ENCODE measurements at regions not wholly inside any gene's neighbourhood (a gene's known extent, or its start where the extent isn't known, plus 50 kb on each side); places are given as distances from the start of the nearest gene placed in this dataset.

DNA sequence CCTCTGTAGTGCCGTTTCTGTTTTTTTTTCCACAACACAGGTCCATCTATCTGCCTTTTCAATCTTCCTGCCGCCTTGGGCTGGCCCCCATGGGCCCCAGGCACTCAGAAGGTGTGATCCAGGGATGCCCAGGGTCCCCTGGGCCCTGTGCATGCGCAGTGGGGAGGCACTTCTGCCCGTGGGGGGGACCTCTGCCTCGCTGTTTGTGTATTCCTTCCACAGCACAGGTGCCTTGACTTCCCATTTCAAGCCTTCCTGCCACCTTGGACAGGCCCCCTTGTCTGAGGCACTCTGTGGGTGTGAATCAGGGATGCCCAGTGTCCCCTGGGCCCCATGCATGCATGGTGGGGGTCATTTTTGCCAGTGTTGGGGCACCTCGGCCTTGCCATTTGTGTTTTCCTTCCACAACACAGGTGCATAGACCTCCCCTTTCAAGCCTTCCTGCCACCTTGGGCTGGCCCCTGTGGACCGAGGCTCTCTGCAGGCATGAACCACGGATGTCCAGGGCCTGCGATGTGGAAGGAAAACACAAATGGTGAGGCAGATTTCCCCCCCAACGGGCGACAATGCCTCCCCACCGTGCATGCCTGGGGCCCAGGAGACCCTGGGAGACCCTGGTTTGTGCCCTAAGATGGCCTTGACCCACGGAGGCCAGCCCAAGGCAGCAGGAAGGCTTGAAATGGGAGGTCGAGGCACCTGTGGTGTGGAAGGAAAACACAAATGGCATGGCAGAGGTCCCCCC lies 366.5 kb downstream of the ALG10 start:
- no peaks in the 10 kb centered on the region for H3K9me3 ChIP-seq (ENCODE audit: insufficient read depth, low read length)
- H3K9ac ChIP-seq (ENCODE audit: insufficient read length, low read depth): no peak overlapping the region
- no peak overlapping the region for H3K4me3 ChIP-seq (ENCODE audit: insufficient read length, low read depth)
- peaks cover 3% of the 10 kb centered on the region for H3K27me3 ChIP-seq (ENCODE audit: insufficient read depth, insufficient read length)
- TF ChIP-seq YY1 (IDR thresholded peaks at IDR 0.05; ENCODE audit: insufficient read depth, insufficient read length): no peak
- no peak for TF ChIP-seq ZNF274 (IDR thresholded peaks at IDR 0.05; ENCODE audit: low read depth, low read length)
- no peak for TF ChIP-seq SUZ12 (IDR thresholded peaks at IDR 0.05; ENCODE audit: extremely low read depth, insufficient read depth, insufficient read length)
- no peaks in the 10 kb centered on the region for H3K4me1 ChIP-seq (ENCODE audit: insufficient read depth, insufficient read length)
- no peaks in the 10 kb centered on the region for H3K36me3 ChIP-seq (ENCODE audit: insufficient read depth, insufficient read length, low read length)
- no peak for DNase-seq (ENCODE audit: low read depth, low spot score)

DNA sequence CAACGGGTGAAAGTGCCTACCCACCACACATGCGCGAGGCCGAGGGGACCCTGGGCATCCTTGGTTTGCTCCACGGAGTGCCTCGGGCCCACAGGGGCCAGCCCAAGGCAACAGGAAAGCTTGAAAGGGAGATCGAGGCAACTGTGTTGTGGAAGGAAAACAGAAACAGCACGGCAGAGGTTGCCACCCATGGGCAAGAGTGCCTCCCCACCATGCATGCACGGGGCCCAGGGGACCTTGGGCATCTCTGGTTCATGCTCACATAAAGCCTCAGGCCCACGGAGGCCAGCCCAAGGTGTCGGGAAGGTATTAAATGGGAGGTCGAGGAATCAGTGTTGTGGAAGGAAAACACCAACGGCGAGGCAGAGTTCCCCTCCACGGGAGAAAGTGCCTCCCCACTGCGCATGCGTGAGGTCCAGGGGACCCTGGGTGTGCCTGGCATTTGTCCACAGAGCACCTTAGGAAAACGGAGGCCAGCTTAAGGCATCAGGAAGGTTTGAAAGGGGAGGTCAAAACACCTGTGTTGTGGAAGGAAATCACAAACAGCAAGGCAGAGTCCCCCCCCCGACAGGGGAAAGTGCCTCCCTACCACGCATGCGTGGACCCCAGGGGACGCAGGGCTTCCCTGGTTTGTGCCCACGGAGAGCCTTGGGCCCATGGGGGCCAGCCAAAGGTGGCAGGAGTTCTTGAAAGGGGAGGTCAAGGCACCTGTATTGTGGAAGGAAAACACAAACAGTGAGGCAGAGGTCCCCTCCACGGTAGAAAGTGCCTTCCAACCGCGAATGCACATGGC lies 367.3 kb downstream of the ALG10 start:
- Histone ChIP-seq H3K9ac (ENCODE audit: insufficient read length, low read depth) (no peak overlapping the region), H3K27me3 (ENCODE audit: insufficient read depth, insufficient read length) (peaks cover 5% of the 10 kb centered on the region), H3K4me1 (ENCODE audit: insufficient read depth, insufficient read length) (no peaks in the 10 kb centered on the region), H3K4me3 (ENCODE audit: insufficient read length, low read depth) (no peak overlapping the region), H3K9me3 (ENCODE audit: insufficient read depth, low read length) (no peaks in the 10 kb centered on the region), H3K36me3 (ENCODE audit: insufficient read depth, insufficient read length, low read length) (no peaks in the 10 kb centered on the region)
- DNase-seq (ENCODE audit: low read depth, low spot score): no peak
- TF ChIP-seq ZNF274 (IDR thresholded peaks at IDR 0.05; ENCODE audit: low read depth, low read length) (no peak), YY1 (IDR thresholded peaks at IDR 0.05; ENCODE audit: insufficient read depth, insufficient read length) (no peak), SUZ12 (IDR thresholded peaks at IDR 0.05; ENCODE audit: extremely low read depth, insufficient read depth, insufficient read length) (no peak)

DNA sequence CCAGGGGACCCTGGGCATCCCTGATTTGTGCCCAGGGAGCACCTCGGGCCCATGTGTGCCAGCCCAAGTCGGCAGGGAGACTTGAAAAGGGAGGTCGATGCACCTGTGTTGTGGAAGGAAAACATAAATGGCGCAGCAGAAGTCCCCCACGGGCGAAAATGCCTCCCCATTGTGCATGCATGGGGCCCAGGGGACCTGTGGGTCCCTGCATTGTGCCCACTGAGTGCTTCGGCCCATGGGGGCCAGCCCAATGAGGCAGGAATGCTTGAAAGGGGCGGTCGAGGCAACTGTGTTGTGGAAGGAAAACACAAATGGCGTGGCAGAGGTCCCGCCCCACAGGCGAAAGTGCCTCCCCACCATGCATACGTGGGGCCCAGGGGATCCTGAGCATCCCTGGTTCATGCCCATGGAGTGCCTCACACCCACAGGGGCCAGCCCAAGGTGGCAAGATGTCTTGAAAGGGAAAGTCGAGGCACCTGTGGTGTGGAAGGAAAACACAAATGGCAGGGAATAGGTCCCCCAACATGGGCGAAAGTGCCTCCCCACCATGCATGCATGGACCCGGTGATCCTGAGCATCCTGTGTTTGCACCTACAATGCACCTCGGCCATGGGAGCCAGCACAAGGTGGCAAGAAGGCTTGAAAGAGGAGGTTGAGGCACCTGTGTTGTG lies 368.0 kb downstream of the ALG10 start:
- H3K9me3 ChIP-seq (ENCODE audit: insufficient read depth, low read length): no peaks in the 10 kb centered on the region
- no peak for TF ChIP-seq ZNF274 (IDR thresholded peaks at IDR 0.05; ENCODE audit: low read depth, low read length)

DNA sequence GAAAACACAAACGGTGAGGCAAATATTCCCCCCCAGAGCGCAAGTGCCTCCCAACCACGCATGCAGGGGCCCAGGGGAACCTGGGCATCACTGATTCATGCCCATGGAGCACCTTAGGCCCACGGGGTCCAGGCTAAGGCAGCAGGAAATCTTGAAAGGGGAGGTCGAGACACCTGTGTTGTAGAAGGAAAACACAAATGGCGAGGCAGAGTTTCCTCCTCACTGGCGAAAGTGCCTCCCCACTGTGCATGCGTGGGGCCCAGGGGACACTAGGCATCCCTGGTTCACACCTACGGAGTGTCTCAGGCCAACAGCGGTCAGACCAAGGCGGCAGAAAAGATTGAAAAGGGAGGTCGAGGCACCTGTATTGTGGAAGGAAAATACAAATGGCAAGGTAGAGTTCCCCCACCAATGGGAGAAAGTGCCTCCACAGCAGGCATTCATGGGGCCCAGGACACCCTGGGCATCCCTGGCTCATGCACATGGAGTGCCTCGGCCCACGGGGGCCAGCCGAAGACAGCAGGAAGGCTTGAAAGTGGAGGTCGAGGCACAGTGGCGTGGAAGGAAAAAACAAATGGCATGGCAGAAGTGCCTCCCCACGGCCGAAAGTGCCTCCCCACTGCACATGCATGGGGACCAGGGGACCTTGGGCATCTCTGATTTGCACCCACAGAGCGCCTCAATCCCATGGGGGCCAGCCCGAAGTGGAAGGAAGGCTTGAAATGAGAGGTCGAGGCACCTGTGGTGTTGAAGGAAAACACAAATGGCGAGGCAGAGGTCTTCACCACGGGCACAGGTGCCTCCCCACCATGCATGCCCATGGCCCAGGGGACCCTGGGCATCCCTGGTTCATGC lies 368.8 kb downstream of the ALG10 start:
- Histone ChIP-seq H3K9me3 (ENCODE audit: insufficient read depth, low read length) (no peaks in the 10 kb centered on the region), H3K4me3 (ENCODE audit: insufficient read length, low read depth) (no peak overlapping the region), H3K9ac (ENCODE audit: insufficient read length, low read depth) (no peak overlapping the region), H3K27me3 (ENCODE audit: insufficient read depth, insufficient read length) (peaks cover 6% of the 10 kb centered on the region), H3K4me1 (ENCODE audit: insufficient read depth, insufficient read length) (no peaks in the 10 kb centered on the region), H3K36me3 (ENCODE audit: insufficient read depth, insufficient read length, low read length) (no peaks in the 10 kb centered on the region)
- no peak for DNase-seq (ENCODE audit: low read depth, low spot score)
- no peak for TF ChIP-seq ZNF274 (IDR thresholded peaks at IDR 0.05; ENCODE audit: low read depth, low read length)
- no peak for TF ChIP-seq YY1 (IDR thresholded peaks at IDR 0.05; ENCODE audit: insufficient read depth, insufficient read length)
- no peak for TF ChIP-seq SUZ12 (IDR thresholded peaks at IDR 0.05; ENCODE audit: extremely low read depth, insufficient read depth, insufficient read length)

More for the DNA sequence above, 368.0 kb downstream of the ALG10 start:
- DNase-seq (ENCODE audit: low read depth, low spot score): no peak
- Histone ChIP-seq H3K27me3 (ENCODE audit: insufficient read depth, insufficient read length) (peaks cover 9% of the 10 kb centered on the region), H3K4me1 (ENCODE audit: insufficient read depth, insufficient read length) (no peaks in the 10 kb centered on the region), H3K36me3 (ENCODE audit: insufficient read depth, insufficient read length, low read length) (no peaks in the 10 kb centered on the region), H3K4me3 (ENCODE audit: insufficient read length, low read depth) (no peak overlapping the region), H3K9ac (ENCODE audit: insufficient read length, low read depth) (no peak overlapping the region)

DNA sequence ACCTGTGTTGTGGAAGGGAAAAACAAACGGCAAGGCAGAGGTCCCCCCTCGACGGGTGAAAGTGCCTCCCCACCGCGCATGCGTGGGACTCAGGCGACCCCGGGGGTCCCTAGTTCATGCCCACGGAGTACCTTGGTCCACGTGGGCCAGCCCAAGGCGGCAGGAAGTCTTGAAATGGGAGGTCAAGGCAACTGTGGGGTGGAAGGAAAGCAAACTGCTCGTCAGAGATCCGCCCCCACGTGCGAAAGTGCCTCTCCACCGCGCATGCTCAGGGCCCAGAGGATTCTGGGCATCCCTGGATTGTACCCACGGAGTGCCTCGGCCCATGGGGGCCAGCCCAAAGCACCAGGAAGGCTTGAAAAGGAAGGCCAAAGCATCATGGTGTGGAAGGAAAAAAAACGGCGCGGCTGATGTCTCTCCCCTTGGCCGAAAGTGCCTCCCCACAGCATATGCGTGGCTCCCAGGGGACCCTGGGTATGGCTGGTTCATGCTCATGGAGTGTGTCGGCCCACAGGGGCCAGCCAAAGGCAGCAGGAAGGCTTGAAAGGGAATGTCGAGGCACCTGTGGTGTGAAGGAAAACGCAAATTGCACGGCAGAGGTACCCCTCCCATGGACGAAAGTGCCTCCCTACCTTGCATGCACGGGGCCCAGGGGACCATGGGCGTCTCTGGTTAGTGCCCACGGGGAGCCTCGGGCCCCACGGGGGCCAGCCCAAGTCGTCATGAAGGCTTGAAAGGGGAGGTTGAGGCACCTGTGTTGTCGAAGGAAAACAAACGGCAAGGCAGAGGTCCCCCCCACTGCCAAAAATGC lies 369.7 kb downstream of the ALG10 start:
- Histone ChIP-seq H3K9me3 (ENCODE audit: insufficient read depth, low read length) (no peaks in the 10 kb centered on the region), H3K9ac (ENCODE audit: insufficient read length, low read depth) (no peak overlapping the region), H3K4me3 (ENCODE audit: insufficient read length, low read depth) (no peak overlapping the region), H3K36me3 (ENCODE audit: insufficient read depth, insufficient read length, low read length) (no peaks in the 10 kb centered on the region), H3K27me3 (ENCODE audit: insufficient read depth, insufficient read length) (peaks cover 6% of the 10 kb centered on the region), H3K4me1 (ENCODE audit: insufficient read depth, insufficient read length) (no peaks in the 10 kb centered on the region)
- DNase-seq (ENCODE audit: low read depth, low spot score): no peak
- no peak for TF ChIP-seq YY1 (IDR thresholded peaks at IDR 0.05; ENCODE audit: insufficient read depth, insufficient read length)
- TF ChIP-seq SUZ12 (IDR thresholded peaks at IDR 0.05; ENCODE audit: extremely low read depth, insufficient read depth, insufficient read length): no peak
- TF ChIP-seq ZNF274 (IDR thresholded peaks at IDR 0.05; ENCODE audit: low read depth, low read length): no peak

DNA sequence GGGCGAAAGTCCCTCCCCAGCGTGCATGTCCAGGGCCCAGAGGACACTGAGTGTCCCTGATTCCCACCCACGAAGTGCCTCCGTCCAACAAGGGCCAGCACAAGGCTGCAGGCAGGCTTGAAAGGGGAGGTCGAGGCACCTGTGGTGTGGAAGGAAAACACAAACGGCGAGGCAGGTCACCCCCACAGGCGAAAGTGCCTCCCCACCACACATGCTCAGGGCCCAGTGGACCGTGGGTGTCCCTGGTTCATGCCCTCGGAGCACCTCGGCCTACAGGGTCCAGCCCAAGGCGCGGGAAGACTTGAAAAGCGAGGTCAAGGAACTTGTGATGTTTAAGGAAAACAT lies 370.4 kb downstream of the ALG10 start:
- TF ChIP-seq ZNF274 (IDR thresholded peaks at IDR 0.05; ENCODE audit: low read depth, low read length) (no peak), YY1 (IDR thresholded peaks at IDR 0.05; ENCODE audit: insufficient read depth, insufficient read length) (no peak), SUZ12 (IDR thresholded peaks at IDR 0.05; ENCODE audit: extremely low read depth, insufficient read depth, insufficient read length) (no peak)
- no peak for DNase-seq (ENCODE audit: low read depth, low spot score)
- Histone ChIP-seq H3K9ac (ENCODE audit: insufficient read length, low read depth) (no peak overlapping the region), H3K4me3 (ENCODE audit: insufficient read length, low read depth) (no peak overlapping the region), H3K9me3 (ENCODE audit: insufficient read depth, low read length) (no peaks in the 10 kb centered on the region), H3K4me1 (ENCODE audit: insufficient read depth, insufficient read length) (no peaks in the 10 kb centered on the region), H3K27me3 (ENCODE audit: insufficient read depth, insufficient read length) (peaks cover 6% of the 10 kb centered on the region), H3K36me3 (ENCODE audit: insufficient read depth, insufficient read length, low read length) (no peaks in the 10 kb centered on the region)
